Stomach (tissue), 8 donors: ENCODE measurements at regions not wholly inside any gene's neighbourhood (a gene's known extent, or its start where the extent isn't known, plus 50 kb on each side); places are given as distances from the start of the nearest gene placed in this dataset.

Source experiments
- DNase-seq, 2 donors: peaks; one replicate each; pipeline versions ENCODE4 v3.0.0 to v3.0.0-alpha.2; 2013 to 2019
- H3K27ac ChIP-seq, 5 donors: fragments of 200-600 bp in 4 of 5; sonication (generic) in 4 of 5; one replicate each; pipeline ENCODE4 v1.5.1; 2013 to 2019; ENCODE audit warnings: mild to moderate bottlenecking in 1 of 5, moderate library complexity in 1 of 5
- H3K27me3 ChIP-seq, 3 donors: fragments of 200-600 bp; sonication (generic); one replicate each; pipeline ENCODE4 v1.5.1; 2017 to 2019; ENCODE audit warnings: mixed run types in 1 of 3
- H3K36me3 ChIP-seq, 4 donors: fragments of 200-600 bp; sonication (generic); 1 replicate in 3 of 4; 2 replicates in 1 of 4; pipeline ENCODE4 v1.5.1; 2016 to 2019
- H3K4me1 ChIP-seq, 4 donors: fragments of 200-600 bp; sonication (generic); one replicate each; pipeline ENCODE4 v1.5.1; 2016 to 2019
- H3K4me3 ChIP-seq, 4 donors: fragments of 200-600 bp; sonication (generic) in 3 of 4; one replicate each; pipeline ENCODE4 v1.5.1; 2016 to 2019; ENCODE audit warnings: mild to moderate bottlenecking in 1 of 4
- H3K9me3 ChIP-seq, 4 donors: fragments of 200-600 bp; sonication (generic); one replicate each; pipeline ENCODE4 v1.5.1; 2016 to 2019
- EP300 ChIP-seq: sonication (generic); formaldehyde crosslinking; IDR thresholded peaks from one replicate; pipeline ENCODE4 v1.6.1; 2017; ENCODE audit warnings: antibody characterized with exemption
- POLR2A ChIP-seq, 4 donors: fragments of 450-650 bp; IDR thresholded peaks; one replicate each; pipeline ENCODE4 v1.6.1; 2016; ENCODE audit warnings: antibody characterized with exemption in 4 of 4, control low read depth in 2 of 4, mild to moderate bottlenecking in 1 of 4, moderate library complexity in 1 of 4
- POLR2AphosphoS5 ChIP-seq, 3 donors: sonication (generic); formaldehyde crosslinking; IDR thresholded peaks; one replicate each; pipeline ENCODE4 v1.6.1; 2016; ENCODE audit warnings: antibody characterized with exemption in 3 of 3
- WGBS, 5 donors: extraction: QIAGEN DNeasy Blood & Tissue Kit in 3 of 5; methylation state at CpG; one replicate each; pipeline versions ENCODE4 v1.1.5 to v1.1.7; 2013 to 2018; 5-methylcytosine and 5-hydroxymethylcytosine counted together
- intact Hi-C: fragments of 100-400 bp; cut with DNase I; formaldehyde crosslinking; loops from one replicate; pipeline ENCODE4 v1.15.1; 2023; ENCODE audit warnings: low total_unique reads
- TF ChIP-seq, protein P1 (sequence below), 7 experiments: fragments of 450-650 bp in 4 of 7; fragments of 200-600 bp in 3 of 7; sonication (generic) in 3 of 7; IDR thresholded peaks; one replicate each; pipeline ENCODE4 v1.5.1; 2016 to 2019; ENCODE audit warnings: antibody characterized with exemption in 7 of 7, control low read depth in 2 of 7, mild to moderate bottlenecking in 1 of 7
- donor health status: healthy with polysubstance abuse.
- donor health status: Bipolar disorder and iron deficiency.
- donor health status: healthy.

DNA sequence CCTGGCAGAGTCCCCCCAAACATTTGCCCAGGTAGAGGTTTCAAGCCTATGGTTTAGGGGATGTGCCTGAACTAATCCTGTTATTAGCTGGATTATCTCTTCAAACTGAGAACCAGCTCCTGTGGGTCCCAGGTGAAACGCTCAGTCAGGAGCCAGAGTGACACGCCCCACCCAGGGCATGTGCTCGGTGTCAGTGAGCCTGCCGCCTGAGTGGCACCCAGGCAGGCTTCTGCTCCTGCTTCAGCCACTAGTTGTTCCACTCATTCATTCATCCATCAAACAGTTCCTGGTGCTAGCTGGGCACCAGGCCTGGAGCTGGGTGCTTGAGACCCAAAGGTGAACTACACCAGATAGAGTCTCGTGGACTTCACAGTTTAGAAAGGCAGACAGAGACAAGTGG lies 129.4 kb upstream of the PITX1 start:
- WGBS, 5 donors: 67 to 85% (median 82%) methylated on average over 5 of the region's 5 CpGs
- intact Hi-C loops: no loop called here
- DNase-seq: no peak
- no peak overlapping the region for H3K4me3 ChIP-seq
- TF ChIP-seq, protein P1, sequence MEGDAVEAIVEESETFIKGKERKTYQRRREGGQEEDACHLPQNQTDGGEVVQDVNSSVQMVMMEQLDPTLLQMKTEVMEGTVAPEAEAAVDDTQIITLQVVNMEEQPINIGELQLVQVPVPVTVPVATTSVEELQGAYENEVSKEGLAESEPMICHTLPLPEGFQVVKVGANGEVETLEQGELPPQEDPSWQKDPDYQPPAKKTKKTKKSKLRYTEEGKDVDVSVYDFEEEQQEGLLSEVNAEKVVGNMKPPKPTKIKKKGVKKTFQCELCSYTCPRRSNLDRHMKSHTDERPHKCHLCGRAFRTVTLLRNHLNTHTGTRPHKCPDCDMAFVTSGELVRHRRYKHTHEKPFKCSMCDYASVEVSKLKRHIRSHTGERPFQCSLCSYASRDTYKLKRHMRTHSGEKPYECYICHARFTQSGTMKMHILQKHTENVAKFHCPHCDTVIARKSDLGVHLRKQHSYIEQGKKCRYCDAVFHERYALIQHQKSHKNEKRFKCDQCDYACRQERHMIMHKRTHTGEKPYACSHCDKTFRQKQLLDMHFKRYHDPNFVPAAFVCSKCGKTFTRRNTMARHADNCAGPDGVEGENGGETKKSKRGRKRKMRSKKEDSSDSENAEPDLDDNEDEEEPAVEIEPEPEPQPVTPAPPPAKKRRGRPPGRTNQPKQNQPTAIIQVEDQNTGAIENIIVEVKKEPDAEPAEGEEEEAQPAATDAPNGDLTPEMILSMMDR (IDR thresholded peaks at IDR 0.05): no peak
- no peak for TF ChIP-seq POLR2AphosphoS5 (IDR thresholded peaks at IDR 0.05)
- no peak for TF ChIP-seq POLR2A (IDR thresholded peaks at IDR 0.05)
- TF ChIP-seq EP300: no peak
- no peak overlapping the region for H3K27ac ChIP-seq
- H3K36me3 ChIP-seq: no peaks in the 10 kb centered on the region
- peaks cover 0 to 5% (median 0%) of the 10 kb centered on the region in 3 donors for H3K27me3 ChIP-seq
- H3K4me1 ChIP-seq: no peaks in the 10 kb centered on the region
- peaks cover 6 to 21% (median 11%) of the 10 kb centered on the region in 4 donors for H3K9me3 ChIP-seq

DNA sequence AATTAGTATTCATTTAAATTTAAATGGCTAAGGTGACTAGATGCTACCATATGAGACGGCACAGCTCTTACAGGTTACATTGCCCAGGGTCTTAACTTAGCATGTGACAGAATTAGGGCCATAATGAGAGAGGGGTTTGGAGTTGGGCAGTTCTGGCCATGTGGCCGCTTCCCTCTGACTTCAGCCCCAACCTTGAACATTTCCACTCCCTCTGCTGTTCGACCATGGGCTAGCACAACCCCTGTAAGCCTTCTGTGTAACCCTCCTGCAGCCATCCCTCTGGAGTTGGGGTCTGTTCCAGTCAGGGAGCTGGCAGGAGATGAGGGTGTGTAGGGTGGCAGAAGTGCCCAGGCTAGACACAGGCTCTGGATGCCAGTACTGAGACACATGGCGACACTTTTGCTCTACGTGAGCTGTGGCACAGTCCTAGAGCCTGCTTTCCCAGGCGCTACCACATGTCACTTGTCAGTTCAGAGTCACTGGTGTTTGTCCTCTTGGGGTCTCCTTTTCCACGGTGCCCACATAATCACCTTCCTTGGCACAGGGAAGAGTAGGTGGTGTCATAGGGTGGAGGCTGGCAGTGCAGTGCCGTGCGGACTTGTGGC lies 128.7 kb upstream of the PITX1 start:
- no peaks in the 10 kb centered on the region for H3K4me1 ChIP-seq
- 66 to 90% (median 76%) methylated on average over 8 to 9 of the region's 9 CpGs for WGBS, 5 donors
- TF ChIP-seq EP300 (no peak), POLR2AphosphoS5 (IDR thresholded peaks at IDR 0.05) (no peak), POLR2A (IDR thresholded peaks at IDR 0.05) (no peak)
- TF ChIP-seq, protein P1 (IDR thresholded peaks at IDR 0.05): no peak
- no peak for DNase-seq
- H3K36me3 ChIP-seq: no peaks in the 10 kb centered on the region
- intact Hi-C loops: no loop called here
- H3K27me3 ChIP-seq: no peaks in the 10 kb centered on the region
- H3K9me3 ChIP-seq: peaks cover 12 to 27% (median 15%) of the 10 kb centered on the region in 4 donors
- no peak overlapping the region for H3K4me3 ChIP-seq
- H3K27ac ChIP-seq: no peak overlapping the region

DNA sequence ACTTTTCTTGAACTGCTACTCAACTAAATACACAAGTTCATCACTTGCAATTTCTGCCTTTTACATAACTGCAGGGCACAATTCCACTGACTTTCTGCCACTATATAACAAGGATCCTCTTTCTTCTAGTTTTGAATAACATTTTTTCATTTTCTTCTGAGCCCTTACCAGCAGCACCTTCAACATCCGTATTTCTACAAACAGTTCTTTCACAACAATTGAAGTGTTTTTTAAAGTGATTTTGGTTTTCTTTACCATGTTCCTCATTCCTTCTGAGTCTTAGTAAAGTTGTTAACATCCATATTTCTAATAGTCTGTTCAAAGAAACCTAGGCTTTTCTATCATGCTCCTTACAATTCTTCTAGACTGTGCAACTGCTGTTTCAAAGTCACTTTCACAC lies 127.2 kb upstream of the PITX1 start:
- no peak for TF ChIP-seq EP300
- TF ChIP-seq, protein P1 (IDR thresholded peaks at IDR 0.05): no peak
- no peak for TF ChIP-seq POLR2A (IDR thresholded peaks at IDR 0.05)
- H3K4me3 ChIP-seq: no peak overlapping the region
- intact Hi-C loops: no loop called here
- no peak for DNase-seq
- no peaks in the 10 kb centered on the region for H3K4me1 ChIP-seq
- H3K27ac ChIP-seq: no peak overlapping the region
- H3K9me3 ChIP-seq: peaks cover 13 to 31% (median 20%) of the 10 kb centered on the region in 4 donors
- WGBS, 5 donors: 47 to 73% (median 62%) methylated on average over 1 of the region's 1 CpG
- no peaks in the 10 kb centered on the region for H3K36me3 ChIP-seq
- no peaks in the 10 kb centered on the region for H3K27me3 ChIP-seq

DNA sequence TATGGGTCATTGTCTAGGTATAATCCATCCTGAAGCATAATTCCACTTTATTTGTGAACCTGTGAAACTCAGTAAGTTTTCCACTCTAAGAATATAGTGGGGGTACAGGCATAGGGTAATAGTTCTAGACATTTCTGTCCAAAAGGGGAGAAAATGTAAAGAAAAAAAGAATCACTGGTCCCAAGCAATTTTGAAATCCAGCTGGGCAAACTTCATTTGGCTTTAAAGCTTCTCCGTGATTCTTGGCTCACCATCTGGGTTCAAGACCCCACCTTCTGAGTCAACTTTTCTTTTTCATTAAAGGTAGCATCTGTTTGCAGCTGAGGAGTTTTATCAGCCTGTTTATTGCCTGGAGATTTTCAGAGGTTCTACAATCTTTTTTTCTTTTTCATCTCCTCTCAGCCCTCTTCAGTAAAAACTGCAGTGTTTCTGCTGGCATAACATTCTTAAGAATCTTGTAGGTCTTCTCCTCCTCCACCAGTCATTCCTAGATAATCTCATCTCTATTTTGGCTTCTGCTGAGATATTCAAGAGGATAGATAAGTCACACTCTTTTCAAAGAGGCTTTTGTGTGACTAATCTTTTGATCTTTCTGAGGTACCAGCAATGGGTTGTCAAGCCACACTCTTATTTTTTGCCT lies 126.1 kb upstream of the PITX1 start:
- no peak for DNase-seq
- Histone ChIP-seq H3K36me3 (no peaks in the 10 kb centered on the region), H3K27me3 (no peaks in the 10 kb centered on the region), H3K4me1 (no peaks in the 10 kb centered on the region), H3K9me3 (peaks cover 13 to 31% (median 20%) of the 10 kb centered on the region in 4 donors), H3K27ac (no peak overlapping the region), H3K4me3 (no peak overlapping the region)
- intact Hi-C loops: no loop called here
- WGBS, 5 donors: 57 to 79% (median 63%) methylated on average over 1 of the region's 1 CpG
- no peak for TF ChIP-seq POLR2AphosphoS5 (IDR thresholded peaks at IDR 0.05)
- TF ChIP-seq, protein P1 (IDR thresholded peaks at IDR 0.05): no peak
- no peak for TF ChIP-seq POLR2A (IDR thresholded peaks at IDR 0.05)
- no peak for TF ChIP-seq EP300
